Keratinocyte (primary cell): ENCODE measurements at regions not wholly inside any gene's neighbourhood (a gene's known extent, or its start where the extent isn't known, plus 50 kb on each side); places are given as distances from the start of the nearest gene placed in this dataset.

Experiments
- DNase-seq: peaks from one replicate; pipeline ENCODE4 v3.0.0-alpha.2; 2011; ENCODE audit warnings: low read depth, missing footprints, low spot score
- FAIRE-seq: peaks from 2 replicates; lab custom pipeline; 2011; peaks lifted over from hg19 to GRCh38; lab: Jason Lieb, UNC
- H2AFZ ChIP-seq: 2 replicates; pipeline ENCODE4 v1.6.0; 2012; ENCODE audit warnings: low read length, control low read depth, inconsistent platforms; ENCODE audit not compliant: control insufficient read depth
- H3K27ac ChIP-seq: 2 replicates; pipeline ENCODE4 v1.5.1; 2011; ENCODE audit warnings: low read length; ENCODE audit not compliant: control insufficient read depth, insufficient read depth
- H3K27me3 ChIP-seq: 3 replicates; pipeline ENCODE4 v1.6.0; 2011; ENCODE audit warnings: low read length; ENCODE audit not compliant: control insufficient read depth, insufficient read depth; ENCODE audit errors: extremely low read depth
- H3K36me3 ChIP-seq, 2 experiments: 2 replicates in 1 of 2; 3 replicates in 1 of 2; pipeline ENCODE4 v1.5.1; 2011; ENCODE audit warnings: low read length in 2 of 2, mild to moderate bottlenecking in 1 of 2; ENCODE audit not compliant: control insufficient read depth in 2 of 2, insufficient read depth in 2 of 2; ENCODE audit errors: extremely low read depth in 1 of 2
- H3K4me1 ChIP-seq: 3 replicates; pipeline ENCODE4 v1.5.1; 2011; ENCODE audit warnings: low read length; ENCODE audit not compliant: control insufficient read depth, insufficient read depth; ENCODE audit errors: extremely low read depth
- H3K4me2 ChIP-seq: 3 replicates; pipeline ENCODE4 v1.6.0; 2011; ENCODE audit warnings: low read depth, low read length; ENCODE audit not compliant: control insufficient read depth, insufficient read depth; ENCODE audit errors: extremely low read depth
- H3K4me3 ChIP-seq, 3 experiments: fragments of 200-600 bp in 1 of 3; sonication (generic) in 1 of 3; 2 replicates in 2 of 3; 3 replicates in 1 of 3; pipeline ENCODE4 v1.5.1; 2011 to 2016; ENCODE audit warnings: low read length in 3 of 3, mild to moderate bottlenecking in 3 of 3, control low read depth in 2 of 3, inconsistent platforms in 1 of 3, low read depth in 1 of 3, mixed read lengths in 1 of 3, mixed run types in 1 of 3, moderate library complexity in 1 of 3; ENCODE audit not compliant: control insufficient read depth in 2 of 3, insufficient read depth in 2 of 3; ENCODE audit errors: extremely low read depth in 1 of 3
- H3K79me2 ChIP-seq: 2 replicates; pipeline ENCODE4 v1.6.0; 2012; ENCODE audit warnings: low read length; ENCODE audit not compliant: control insufficient read depth, insufficient read depth
- H3K9ac ChIP-seq: 3 replicates; pipeline ENCODE4 v1.6.0; 2011; ENCODE audit warnings: low read length; ENCODE audit not compliant: control insufficient read depth, insufficient read depth; ENCODE audit errors: extremely low read depth
- H3K9me1 ChIP-seq: 3 replicates; pipeline ENCODE4 v1.6.0; 2011; ENCODE audit warnings: low read length; ENCODE audit not compliant: control insufficient read depth, insufficient read depth; ENCODE audit errors: extremely low read depth
- H3K9me3 ChIP-seq: 2 replicates; pipeline ENCODE4 v1.5.1; 2012; ENCODE audit warnings: low read depth, low read length; ENCODE audit not compliant: control insufficient read depth
- H4K20me1 ChIP-seq: 3 replicates; pipeline ENCODE4 v1.6.0; 2011; ENCODE audit warnings: low read length; ENCODE audit not compliant: control insufficient read depth, insufficient read depth; ENCODE audit errors: extremely low read depth
- EZH2 ChIP-seq: IDR thresholded peaks from one replicate; pipeline ENCODE4 v1.6.1; 2012; ENCODE audit warnings: inconsistent platforms, mild to moderate bottlenecking, low read length, moderate library complexity
- dilution Hi-C: fragments of 300-500 bp; cut with MboI; formaldehyde crosslinking; loops from one replicate; pipeline ENCODE4 v1.7.0; 2020; ENCODE audit warnings: low sequenced_read_pairs; ENCODE audit not compliant: extremely low pct_ligation_motif_present
- TF ChIP-seq, protein P1 (sequence below), 3 experiments: IDR thresholded peaks in 1 of 3; conservative IDR thresholded peaks in 1 of 3; optimal IDR thresholded peaks in 1 of 3; 2 replicates in 2 of 3; 3 replicates in 1 of 3; pipeline versions ENCODE3 to v1.5.1; 2011; ENCODE audit warnings: low read length in 3 of 3, mild to moderate bottlenecking in 3 of 3, moderate library complexity in 2 of 3, control low read depth in 1 of 3, inconsistent platforms in 1 of 3; ENCODE audit not compliant: insufficient read depth in 2 of 3; ENCODE audit errors: extremely low read depth in 1 of 3

DNA sequence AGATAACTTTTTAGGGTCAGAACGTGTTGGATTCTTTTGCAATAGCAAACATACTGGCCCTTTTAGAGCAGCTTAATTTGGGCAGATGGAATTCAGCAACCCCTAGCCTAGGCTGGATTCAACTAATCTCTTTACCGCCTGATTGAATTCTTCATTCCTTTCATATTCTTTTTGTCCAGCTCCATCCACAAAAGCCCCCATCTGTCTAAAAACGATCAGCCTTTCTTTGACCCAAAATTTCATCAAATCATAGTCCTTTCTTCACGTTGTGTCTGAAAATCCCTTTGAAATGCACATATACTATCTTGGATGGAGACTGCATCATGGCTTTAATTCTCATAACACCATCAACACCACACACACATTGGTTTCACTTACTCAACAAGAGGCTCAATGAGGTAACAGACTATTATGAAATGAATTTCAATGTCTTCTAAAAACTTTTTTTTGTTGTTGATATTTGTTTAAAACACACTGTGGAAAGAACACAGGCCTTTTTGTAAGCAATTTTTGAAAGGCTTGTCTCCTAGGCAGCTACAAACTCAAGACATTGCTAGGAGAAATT is 128.0 kb upstream of the EEA1 start:
- no peak for FAIRE-seq

DNA sequence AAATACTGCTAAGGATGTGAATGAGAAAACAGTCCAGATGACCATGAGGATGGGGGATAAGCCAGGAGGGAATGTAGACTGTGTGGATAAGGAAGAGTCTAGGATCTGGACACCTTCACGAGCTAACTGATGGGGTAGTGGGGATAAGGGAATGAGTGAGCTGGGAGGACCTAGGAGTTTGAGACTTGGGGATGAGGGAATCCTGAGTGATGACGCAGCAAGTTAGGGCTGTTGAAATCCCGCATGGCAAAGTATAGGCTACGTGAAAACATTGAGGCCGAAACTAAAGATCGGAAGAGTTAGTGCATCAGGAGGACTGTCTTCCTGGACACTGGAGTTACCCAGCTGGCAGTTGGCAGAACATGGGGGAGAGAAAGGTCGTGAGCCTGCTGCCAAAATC is 129.2 kb upstream of the EEA1 start:
- no peaks in the 10 kb centered on the region for H3K79me2 ChIP-seq
- no peaks in the 10 kb centered on the region for H4K20me1 ChIP-seq
- H2AFZ ChIP-seq: no peak overlapping the region
- no peaks in the 10 kb centered on the region for H3K36me3 ChIP-seq
- H3K4me2 ChIP-seq: no peak overlapping the region
- no peak overlapping the region for H3K4me3 ChIP-seq
- DNase-seq: no peak
- TF ChIP-seq EZH2: no peak
- TF ChIP-seq, protein P1, sequence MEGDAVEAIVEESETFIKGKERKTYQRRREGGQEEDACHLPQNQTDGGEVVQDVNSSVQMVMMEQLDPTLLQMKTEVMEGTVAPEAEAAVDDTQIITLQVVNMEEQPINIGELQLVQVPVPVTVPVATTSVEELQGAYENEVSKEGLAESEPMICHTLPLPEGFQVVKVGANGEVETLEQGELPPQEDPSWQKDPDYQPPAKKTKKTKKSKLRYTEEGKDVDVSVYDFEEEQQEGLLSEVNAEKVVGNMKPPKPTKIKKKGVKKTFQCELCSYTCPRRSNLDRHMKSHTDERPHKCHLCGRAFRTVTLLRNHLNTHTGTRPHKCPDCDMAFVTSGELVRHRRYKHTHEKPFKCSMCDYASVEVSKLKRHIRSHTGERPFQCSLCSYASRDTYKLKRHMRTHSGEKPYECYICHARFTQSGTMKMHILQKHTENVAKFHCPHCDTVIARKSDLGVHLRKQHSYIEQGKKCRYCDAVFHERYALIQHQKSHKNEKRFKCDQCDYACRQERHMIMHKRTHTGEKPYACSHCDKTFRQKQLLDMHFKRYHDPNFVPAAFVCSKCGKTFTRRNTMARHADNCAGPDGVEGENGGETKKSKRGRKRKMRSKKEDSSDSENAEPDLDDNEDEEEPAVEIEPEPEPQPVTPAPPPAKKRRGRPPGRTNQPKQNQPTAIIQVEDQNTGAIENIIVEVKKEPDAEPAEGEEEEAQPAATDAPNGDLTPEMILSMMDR (optimal IDR thresholded peaks at IDR 0.05 in 1 of 3, IDR thresholded peaks at IDR 0.05 in 1 of 3, conservative IDR thresholded peaks at IDR 0.05 in 1 of 3; ENCODE audit: extremely low read depth in 1 of 3, insufficient read depth in 2 of 3, low read length in 3 of 3): no peak
- H3K27ac ChIP-seq: no peak overlapping the region
- H3K9ac ChIP-seq: no peak overlapping the region
- H3K9me1 ChIP-seq: no peaks in the 10 kb centered on the region
- no peaks in the 10 kb centered on the region for H3K4me1 ChIP-seq
- no peak for FAIRE-seq
- H3K9me3 ChIP-seq: no peaks in the 10 kb centered on the region
- dilution Hi-C loops: no loop called here
- H3K27me3 ChIP-seq: peaks cover 11% of the 10 kb centered on the region

More for the DNA sequence above, 128.0 kb upstream of the EEA1 start:
- Histone ChIP-seq H3K27ac (no peak overlapping the region), H3K27me3 (peaks cover 5% of the 10 kb centered on the region), H3K9me3 (no peaks in the 10 kb centered on the region), H3K79me2 (no peaks in the 10 kb centered on the region), H2AFZ (no peak overlapping the region), H3K4me3 (no peak overlapping the region), H3K4me1 (no peaks in the 10 kb centered on the region), H4K20me1 (no peaks in the 10 kb centered on the region), H3K36me3 (no peaks in the 10 kb centered on the region), H3K9ac (no peak overlapping the region), H3K9me1 (no peaks in the 10 kb centered on the region), H3K4me2 (no peak overlapping the region)
- TF ChIP-seq, protein P1 (optimal IDR thresholded peaks at IDR 0.05 in 1 of 3, IDR thresholded peaks at IDR 0.05 in 1 of 3, conservative IDR thresholded peaks at IDR 0.05 in 1 of 3; ENCODE audit: extremely low read depth in 1 of 3, insufficient read depth in 2 of 3, low read length in 3 of 3): no peak
- no peak for TF ChIP-seq EZH2
- dilution Hi-C loops: no loop called here
- no peak for DNase-seq
